Stimulated activated naive CD8-positive, alpha-beta T cell treated with anti-CD3 and anti-CD28 coated beads, Interleukin-15, Interleukin-2, amounts not matched to agents 100 ng/mL and 50 ng/mL, for 24 hours (primary cell): ENCODE measurements at regions not wholly inside any gene's neighbourhood (a gene's known extent, or its start where the extent isn't known, plus 50 kb on each side); places are given as distances from the start of the nearest gene placed in this dataset.

Experiments
- H3K27ac Mint-ChIP-seq: one replicate; pipeline ENCODE4 v1.8.0; 2021; ENCODE audit warnings: mild to moderate bottlenecking, mixed read lengths
- H3K27me3 Mint-ChIP-seq: one replicate; pipeline ENCODE4 v1.8.0; 2021; ENCODE audit warnings: mixed read lengths
- H3K36me3 Mint-ChIP-seq: one replicate; pipeline ENCODE4 v1.8.0; 2021; ENCODE audit warnings: low read depth, mixed read lengths
- H3K4me1 Mint-ChIP-seq: one replicate; pipeline ENCODE4 v1.8.0; 2021; ENCODE audit warnings: low read depth, mixed read lengths
- H3K4me3 Mint-ChIP-seq: one replicate; pipeline ENCODE4 v1.8.0; 2021; ENCODE audit warnings: mild to moderate bottlenecking, mixed read lengths
- H3K9me3 Mint-ChIP-seq: one replicate; pipeline ENCODE4 v1.8.0; 2021; ENCODE audit warnings: mixed read lengths

DNA sequence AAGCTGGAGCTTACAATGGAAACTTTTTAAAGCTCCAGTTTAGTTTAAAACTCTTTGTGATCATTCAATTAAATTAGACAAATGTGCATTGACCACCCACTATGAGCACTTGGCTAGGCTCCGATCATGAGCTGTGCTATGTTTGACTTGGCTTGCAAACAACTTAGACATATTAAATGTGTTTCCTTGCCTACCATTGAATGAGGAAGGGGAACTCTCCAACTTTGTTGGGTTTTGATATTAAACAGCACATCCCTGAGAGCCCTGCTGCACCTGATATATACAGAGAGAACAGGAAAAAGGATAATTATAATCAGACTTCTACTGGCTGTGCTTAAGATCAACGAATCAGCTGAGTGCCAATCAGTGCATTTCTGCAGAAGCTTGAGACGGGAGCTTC lies 71.4 kb upstream of the ADGRL3 start:
- H3K4me3 Mint-ChIP-seq, result no peak overlapping the region
- H3K4me1 Mint-ChIP-seq, result no peaks in the 10 kb centered on the region
- no peaks in the 10 kb centered on the region for H3K27me3 Mint-ChIP-seq
- no peaks in the 10 kb centered on the region for H3K36me3 Mint-ChIP-seq
- H3K27ac Mint-ChIP-seq, result no peak overlapping the region
- peaks cover 14% of the 10 kb centered on the region for H3K9me3 Mint-ChIP-seq

DNA sequence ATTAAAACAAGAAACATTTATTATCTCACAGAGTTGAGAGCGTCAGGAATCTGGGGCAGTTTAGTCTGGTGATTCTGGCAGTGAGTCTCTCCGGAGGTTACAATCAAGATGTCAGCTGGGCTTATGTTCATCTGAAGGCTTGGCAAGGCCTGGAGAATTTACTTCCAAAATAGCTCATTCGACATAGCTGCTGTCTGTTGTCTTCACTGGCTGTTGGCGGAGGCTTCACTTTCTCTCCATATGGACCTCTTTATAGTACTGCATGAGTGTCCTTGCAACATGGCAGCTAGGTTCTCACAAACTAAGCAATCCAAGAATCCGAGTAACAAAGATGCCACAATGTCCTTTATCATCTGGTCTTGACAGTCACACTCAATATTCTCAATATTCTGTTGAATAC lies 70.2 kb upstream of the ADGRL3 start:
- Mint-ChIP-seq H3K27ac (no peak overlapping the region), H3K4me3 (no peak overlapping the region), H3K27me3 (no peaks in the 10 kb centered on the region), H3K4me1 (no peaks in the 10 kb centered on the region), H3K36me3 (no peaks in the 10 kb centered on the region), H3K9me3 (peaks cover 5% of the 10 kb centered on the region)

DNA sequence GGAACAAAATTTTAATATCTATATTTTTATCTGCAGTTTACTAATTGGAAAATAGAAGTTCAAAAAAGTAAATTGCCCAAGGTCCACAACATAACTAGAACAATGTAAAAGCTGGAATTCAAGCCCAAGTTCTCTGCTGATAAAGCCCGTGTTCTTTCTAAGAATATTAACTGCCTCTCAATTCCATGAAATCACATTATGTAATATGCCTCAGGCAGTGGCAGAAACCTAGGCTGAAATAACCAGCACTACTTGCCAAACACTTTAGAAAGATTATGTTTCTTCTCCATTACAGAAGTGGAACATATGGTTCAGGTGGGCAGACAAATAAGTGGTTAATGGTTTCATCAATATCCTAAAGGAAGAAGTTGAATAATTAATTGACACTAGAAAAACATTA lies 56.7 kb upstream of the ADGRL3 start:
- Mint-ChIP-seq H3K4me1 (no peaks in the 10 kb centered on the region), H3K27ac (no peak overlapping the region), H3K9me3 (peaks cover 4% of the 10 kb centered on the region), H3K4me3 (no peak overlapping the region), H3K27me3 (no peaks in the 10 kb centered on the region), H3K36me3 (no peaks in the 10 kb centered on the region)

DNA sequence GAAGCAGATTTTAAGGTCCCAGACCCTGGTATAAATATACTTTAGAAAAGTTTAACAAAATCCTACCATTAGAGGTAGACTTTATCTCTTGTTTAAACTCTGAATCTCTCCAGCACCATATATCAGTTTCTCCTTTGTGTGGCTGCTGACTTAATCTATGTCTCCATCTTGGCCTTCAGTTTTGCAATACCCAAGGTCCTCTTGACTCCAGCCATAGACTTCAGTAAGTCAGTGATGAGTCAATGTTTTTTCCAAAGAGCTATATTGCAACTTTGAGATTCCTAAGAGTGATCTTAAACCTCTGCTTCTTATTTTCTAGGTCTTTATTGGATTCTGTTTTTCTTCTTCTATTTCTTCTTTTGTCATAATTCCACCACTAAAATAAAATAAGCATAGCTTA lies 50.8 kb upstream of the ADGRL3 start:
- no peaks in the 10 kb centered on the region for H3K36me3 Mint-ChIP-seq
- peaks cover 18% of the 10 kb centered on the region for H3K9me3 Mint-ChIP-seq
- H3K4me3 Mint-ChIP-seq, result no peak overlapping the region
- H3K27me3 Mint-ChIP-seq, result no peaks in the 10 kb centered on the region
- no peaks in the 10 kb centered on the region for H3K4me1 Mint-ChIP-seq
- H3K27ac Mint-ChIP-seq, result no peak overlapping the region
